Neutrophil (primary cell): ENCODE measurements at regions not wholly inside any gene's neighbourhood (a gene's known extent, or its start where the extent isn't known, plus 50 kb on each side); places are given as distances from the start of the nearest gene placed in this dataset.

ENCODE experiments used
- H3K27ac ChIP-seq: fragments of 200-600 bp; sonication (generic); 2 replicates; pipeline ENCODE4 v1.5.1; 2016; ENCODE audit warnings: mild to moderate bottlenecking, moderate library complexity
- H3K27me3 ChIP-seq: fragments of 200-600 bp; sonication (generic); 2 replicates; pipeline ENCODE4 v1.6.0; 2016; ENCODE audit warnings: mild to moderate bottlenecking
- H3K36me3 ChIP-seq: fragments of 200-600 bp; sonication (generic); 2 replicates; pipeline ENCODE4 v1.5.1; 2017
- H3K4me1 ChIP-seq, 2 experiments: fragments of 200-600 bp in 1 of 2; sonication (generic) in 1 of 2; 1 replicate in 1 of 2; 2 replicates in 1 of 2; pipeline versions ENCODE4 v1.5.1 to v1.6.1; 2013 to 2016; ENCODE audit warnings: low read depth in 1 of 2, low read length in 1 of 2, mild to moderate bottlenecking in 1 of 2, moderate library complexity in 1 of 2; ENCODE audit not compliant: control insufficient read depth in 1 of 2, insufficient read depth in 1 of 2
- H3K4me3 ChIP-seq, 2 experiments: fragments of 200-600 bp in 1 of 2; sonication (generic) in 1 of 2; 1 replicate in 1 of 2; 2 replicates in 1 of 2; pipeline ENCODE4 v1.5.1; 2013 to 2016; ENCODE audit warnings: low read depth in 1 of 2, low read length in 1 of 2, mild to moderate bottlenecking in 1 of 2, moderate library complexity in 1 of 2
- H3K9me3 ChIP-seq: fragments of 200-600 bp; sonication (generic); 2 replicates; pipeline ENCODE4 v1.5.1; 2016
- TF ChIP-seq, protein P1 (sequence below): fragments of 200-600 bp; sonication (generic); IDR thresholded peaks from 2 replicates; pipeline ENCODE4 v1.5.1; 2016; ENCODE audit warnings: antibody characterized with exemption

DNA sequence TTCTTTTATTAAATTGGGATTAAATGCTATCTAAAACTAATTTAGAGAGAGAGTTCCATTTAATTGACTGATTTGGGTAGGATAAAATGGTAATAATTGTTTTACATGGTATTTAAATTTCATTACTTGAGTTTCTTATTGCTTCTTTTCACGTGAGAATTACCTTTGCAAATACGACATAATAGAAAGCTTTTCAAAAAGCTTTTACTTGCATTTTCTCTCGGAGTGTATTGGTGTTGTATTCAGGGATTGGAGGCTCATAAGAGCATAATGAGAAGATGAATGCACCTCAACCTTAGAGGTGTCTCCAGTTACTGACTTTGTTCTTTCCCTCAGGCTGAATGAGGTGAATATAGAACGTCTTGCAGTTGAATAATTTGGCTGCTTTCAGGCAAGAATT is 67.4 kb upstream of the CPHXL start:
- Histone ChIP-seq H3K4me3 (no peak overlapping the region), H3K27ac (no peak overlapping the region), H3K4me1 (no peaks in the 10 kb centered on the region), H3K36me3 (no peaks in the 10 kb centered on the region), H3K9me3 (no peaks in the 10 kb centered on the region), H3K27me3 (no peaks in the 10 kb centered on the region)
- TF ChIP-seq, protein P1, sequence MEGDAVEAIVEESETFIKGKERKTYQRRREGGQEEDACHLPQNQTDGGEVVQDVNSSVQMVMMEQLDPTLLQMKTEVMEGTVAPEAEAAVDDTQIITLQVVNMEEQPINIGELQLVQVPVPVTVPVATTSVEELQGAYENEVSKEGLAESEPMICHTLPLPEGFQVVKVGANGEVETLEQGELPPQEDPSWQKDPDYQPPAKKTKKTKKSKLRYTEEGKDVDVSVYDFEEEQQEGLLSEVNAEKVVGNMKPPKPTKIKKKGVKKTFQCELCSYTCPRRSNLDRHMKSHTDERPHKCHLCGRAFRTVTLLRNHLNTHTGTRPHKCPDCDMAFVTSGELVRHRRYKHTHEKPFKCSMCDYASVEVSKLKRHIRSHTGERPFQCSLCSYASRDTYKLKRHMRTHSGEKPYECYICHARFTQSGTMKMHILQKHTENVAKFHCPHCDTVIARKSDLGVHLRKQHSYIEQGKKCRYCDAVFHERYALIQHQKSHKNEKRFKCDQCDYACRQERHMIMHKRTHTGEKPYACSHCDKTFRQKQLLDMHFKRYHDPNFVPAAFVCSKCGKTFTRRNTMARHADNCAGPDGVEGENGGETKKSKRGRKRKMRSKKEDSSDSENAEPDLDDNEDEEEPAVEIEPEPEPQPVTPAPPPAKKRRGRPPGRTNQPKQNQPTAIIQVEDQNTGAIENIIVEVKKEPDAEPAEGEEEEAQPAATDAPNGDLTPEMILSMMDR, result no peak

DNA sequence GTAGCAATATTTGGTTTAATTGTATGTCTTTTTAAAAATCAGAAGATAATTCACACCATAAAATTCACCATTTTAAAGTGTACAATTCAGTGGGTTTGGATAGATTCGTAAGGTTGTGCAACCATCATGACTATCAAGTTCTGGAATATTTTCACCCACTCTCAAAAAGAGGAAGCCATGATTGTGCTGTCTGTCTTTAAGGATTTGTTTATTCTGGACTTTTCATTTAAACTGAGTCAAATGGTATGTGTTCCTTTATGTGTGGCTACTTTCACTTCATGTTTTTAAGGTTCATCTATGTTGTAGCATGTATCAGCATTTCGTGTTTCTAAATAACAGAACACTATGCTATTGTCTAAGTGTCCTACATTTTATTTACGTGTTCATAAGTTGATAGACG is 68.1 kb upstream of the CPHXL start:
- Histone ChIP-seq H3K36me3 (no peaks in the 10 kb centered on the region), H3K27ac (no peak overlapping the region), H3K4me3 (no peak overlapping the region), H3K9me3 (no peaks in the 10 kb centered on the region), H3K27me3 (no peaks in the 10 kb centered on the region), H3K4me1 (no peaks in the 10 kb centered on the region)
- TF ChIP-seq, protein P1, result no peak

DNA sequence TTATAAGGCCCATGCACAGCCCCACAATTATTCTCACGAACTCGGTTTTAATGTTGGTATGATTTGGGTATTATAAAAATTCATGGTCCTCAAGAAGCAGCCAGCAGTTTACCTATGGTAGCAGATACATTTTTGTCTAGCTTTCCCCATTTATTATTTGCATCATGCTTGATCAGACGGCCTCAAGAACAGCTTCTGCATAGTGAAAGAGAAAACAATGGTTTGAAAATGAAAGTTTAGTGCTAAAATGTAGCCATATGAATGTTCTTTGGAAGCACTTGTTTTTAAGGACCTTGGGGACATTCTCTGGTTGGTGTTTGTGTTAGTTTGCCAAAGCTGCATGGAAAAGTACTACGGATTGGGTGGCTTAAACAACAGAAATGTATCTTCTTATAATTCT is 72.4 kb upstream of the CPHXL start:
- H3K4me3 ChIP-seq, result no peak overlapping the region
- no peaks in the 10 kb centered on the region for H3K27me3 ChIP-seq
- no peaks in the 10 kb centered on the region for H3K9me3 ChIP-seq
- no peak overlapping the region for H3K27ac ChIP-seq
- H3K4me1 ChIP-seq, result no peaks in the 10 kb centered on the region
- no peaks in the 10 kb centered on the region for H3K36me3 ChIP-seq
- TF ChIP-seq, protein P1, result no peak

DNA sequence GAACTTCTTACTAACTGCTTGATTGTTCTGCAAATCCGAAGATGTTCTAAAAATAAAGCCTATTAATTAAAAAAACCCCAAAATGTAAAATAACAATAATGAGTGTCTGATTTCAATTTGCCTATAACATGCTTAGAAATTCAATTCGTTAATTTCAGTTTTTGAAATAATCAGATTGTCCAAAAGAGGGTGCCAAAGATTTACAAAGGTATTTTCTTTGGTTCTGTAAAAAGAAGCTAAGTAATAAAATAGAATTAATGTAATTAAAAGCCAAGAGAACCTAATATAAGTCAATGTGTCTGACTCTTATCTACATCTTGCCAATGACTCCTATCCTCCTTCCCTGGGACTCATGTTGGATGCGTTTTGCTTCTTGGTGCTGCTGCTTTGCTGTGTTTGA is 75.0 kb upstream of the CPHXL start:
- Histone ChIP-seq H3K9me3 (no peaks in the 10 kb centered on the region), H3K27me3 (no peaks in the 10 kb centered on the region), H3K4me1 (no peaks in the 10 kb centered on the region), H3K27ac (no peak overlapping the region), H3K4me3 (no peak overlapping the region), H3K36me3 (no peaks in the 10 kb centered on the region)
- TF ChIP-seq, protein P1, result no peak

DNA sequence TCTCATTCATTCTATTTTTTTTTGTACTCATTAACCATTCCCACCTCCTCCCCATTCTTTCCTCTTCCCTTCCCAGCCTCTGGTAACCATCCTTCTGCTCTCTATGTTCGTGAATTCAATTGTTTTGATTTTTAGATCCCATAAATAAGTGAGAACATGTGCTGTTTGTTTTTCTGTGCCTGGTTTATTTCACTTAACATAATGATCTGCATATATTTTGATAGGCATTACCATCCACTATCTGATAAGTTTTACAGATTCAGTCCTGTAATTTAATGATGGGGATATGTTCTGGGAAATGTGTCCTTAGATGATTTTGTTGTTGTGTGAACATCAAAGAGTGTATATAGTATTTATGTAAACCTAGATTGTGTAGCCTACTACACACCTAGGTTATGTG is 77.5 kb upstream of the CPHXL start:
- TF ChIP-seq, protein P1, result no peak
- Histone ChIP-seq H3K4me3 (no peak overlapping the region), H3K36me3 (no peaks in the 10 kb centered on the region), H3K4me1 (no peaks in the 10 kb centered on the region), H3K27me3 (no peaks in the 10 kb centered on the region), H3K27ac (no peak overlapping the region), H3K9me3 (no peaks in the 10 kb centered on the region)

DNA sequence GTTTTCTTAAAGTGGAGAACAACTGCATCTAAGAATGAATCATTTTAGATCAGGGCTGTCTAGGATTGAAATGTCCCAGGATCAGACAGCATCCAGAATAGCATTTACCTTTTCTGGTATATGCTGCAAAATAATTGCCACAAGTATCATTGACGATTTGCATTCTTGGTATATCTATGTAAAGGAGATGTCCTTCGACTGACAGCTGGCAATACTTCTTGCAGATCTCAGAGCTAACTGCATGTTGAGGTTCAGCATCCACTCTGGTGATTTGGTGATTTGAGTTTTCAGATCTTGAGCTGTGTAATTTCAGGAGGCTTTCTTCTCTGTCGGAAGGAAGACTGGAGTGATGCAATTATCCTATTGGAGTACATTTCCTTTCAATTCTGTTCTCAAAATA is 78.1 kb upstream of the CPHXL start:
- H3K36me3 ChIP-seq, result no peaks in the 10 kb centered on the region
- TF ChIP-seq, protein P1, result no peak
- no peak overlapping the region for H3K4me3 ChIP-seq
- H3K9me3 ChIP-seq, result no peaks in the 10 kb centered on the region
- no peaks in the 10 kb centered on the region for H3K4me1 ChIP-seq
- no peaks in the 10 kb centered on the region for H3K27me3 ChIP-seq
- H3K27ac ChIP-seq, result no peak overlapping the region
